GM12801 (cell line): ENCODE measurements at regions not wholly inside any gene's neighbourhood (a gene's known extent, or its start where the extent isn't known, plus 50 kb on each side); places are given as distances from the start of the nearest gene placed in this dataset.

Experiments used
- TF ChIP-seq, protein P1 (sequence below): IDR thresholded peaks from one replicate; pipeline ENCODE4 v1.5.1; 2011; ENCODE audit warnings: control low read depth; ENCODE audit not compliant: insufficient read length; ENCODE audit errors: extremely low read depth

DNA sequence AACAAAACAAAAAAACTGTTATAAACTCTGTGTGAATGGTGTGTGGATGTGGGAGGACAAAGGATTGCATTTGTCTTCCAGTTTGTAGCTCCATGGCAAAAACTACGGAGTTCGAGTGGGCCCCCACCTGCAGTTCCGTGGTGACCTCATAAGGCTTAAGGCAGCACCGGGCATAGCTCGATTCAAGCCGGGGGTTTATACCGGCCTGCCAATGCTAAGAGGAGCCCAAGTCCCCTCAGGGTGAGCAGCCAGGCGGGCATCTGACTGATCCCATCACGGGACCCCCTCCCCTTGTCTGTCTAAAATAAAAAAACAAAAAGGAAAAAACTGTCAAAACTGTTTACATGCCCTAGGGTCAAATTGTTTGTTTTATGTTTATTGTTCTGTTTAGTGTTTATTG lies 463.2 kb upstream of the HTR1E start:
- TF ChIP-seq, protein P1, sequence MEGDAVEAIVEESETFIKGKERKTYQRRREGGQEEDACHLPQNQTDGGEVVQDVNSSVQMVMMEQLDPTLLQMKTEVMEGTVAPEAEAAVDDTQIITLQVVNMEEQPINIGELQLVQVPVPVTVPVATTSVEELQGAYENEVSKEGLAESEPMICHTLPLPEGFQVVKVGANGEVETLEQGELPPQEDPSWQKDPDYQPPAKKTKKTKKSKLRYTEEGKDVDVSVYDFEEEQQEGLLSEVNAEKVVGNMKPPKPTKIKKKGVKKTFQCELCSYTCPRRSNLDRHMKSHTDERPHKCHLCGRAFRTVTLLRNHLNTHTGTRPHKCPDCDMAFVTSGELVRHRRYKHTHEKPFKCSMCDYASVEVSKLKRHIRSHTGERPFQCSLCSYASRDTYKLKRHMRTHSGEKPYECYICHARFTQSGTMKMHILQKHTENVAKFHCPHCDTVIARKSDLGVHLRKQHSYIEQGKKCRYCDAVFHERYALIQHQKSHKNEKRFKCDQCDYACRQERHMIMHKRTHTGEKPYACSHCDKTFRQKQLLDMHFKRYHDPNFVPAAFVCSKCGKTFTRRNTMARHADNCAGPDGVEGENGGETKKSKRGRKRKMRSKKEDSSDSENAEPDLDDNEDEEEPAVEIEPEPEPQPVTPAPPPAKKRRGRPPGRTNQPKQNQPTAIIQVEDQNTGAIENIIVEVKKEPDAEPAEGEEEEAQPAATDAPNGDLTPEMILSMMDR, result no peak

- TF ChIP-seq, protein P1, result no peak
Observed at GRCh38 chr6:86471791-86472190, 465.5 kb upstream of the HTR1E start.

GRCh38 chr6:86459978-86460377 lies 477.4 kb upstream of the HTR1E start:
- TF ChIP-seq, protein P1, result no peak

GRCh38 chr6:86456821-86457220 lies 480.5 kb upstream of the HTR1E start:
- TF ChIP-seq, protein P1, result no peak

DNA sequence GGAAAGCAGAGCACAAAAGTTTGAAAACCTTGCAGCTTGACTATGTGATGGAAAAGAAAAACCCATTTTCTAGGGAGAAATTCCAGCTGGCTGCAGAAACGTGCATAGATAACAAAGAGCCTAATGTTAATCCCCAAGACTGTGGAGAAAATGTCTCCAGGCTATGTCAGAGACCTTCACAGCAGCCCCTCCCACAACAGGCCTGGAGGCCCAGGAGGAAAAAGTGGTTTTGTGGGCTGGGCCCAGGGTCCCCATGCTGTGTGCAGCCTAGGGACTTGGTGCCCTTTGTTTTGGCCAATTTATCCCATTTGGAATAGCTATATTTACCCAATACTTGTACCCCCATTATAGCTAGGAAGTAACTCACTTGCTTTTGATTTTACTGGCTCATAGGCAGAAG lies 484.1 kb upstream of the HTR1E start:
- TF ChIP-seq, protein P1, result no peak

- TF ChIP-seq, protein P1, result no peak
Observed at GRCh38 chr6:86448398-86448797, 488.9 kb upstream of the HTR1E start.

DNA sequence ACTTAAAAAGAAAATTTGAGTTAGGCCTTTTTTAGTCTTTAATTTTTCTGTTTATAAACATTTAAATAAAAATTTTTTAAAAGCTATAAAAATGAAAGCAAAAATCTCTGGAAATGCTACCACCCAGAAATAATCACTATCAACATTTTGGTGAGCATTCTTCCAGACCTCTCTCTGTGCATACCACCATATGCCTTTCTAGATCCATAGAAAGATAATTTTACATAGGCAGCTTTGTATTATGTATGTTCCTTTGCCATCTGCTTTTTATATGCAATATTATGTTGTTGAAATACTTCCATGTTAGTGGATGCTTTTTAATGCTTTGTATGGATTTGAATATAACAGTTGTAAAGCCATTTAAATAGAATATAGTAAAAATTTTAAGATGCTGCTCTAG lies 496.7 kb upstream of the HTR1E start:
- TF ChIP-seq, protein P1, result no peak

GRCh38 chr6:86423571-86423970 lies 513.8 kb upstream of the HTR1E start:
- TF ChIP-seq, protein P1, result no peak
